ENCODE measurements at regions not wholly inside any gene's neighbourhood (a gene's known extent, or its start where the extent isn't known, plus 50 kb on each side); places are given as distances from the start of the nearest gene placed in this dataset.
"Not testable (repeated sequence)": the region's sequence is repeated elsewhere in the genome, so short reads cannot be mapped to it uniquely, and the experiment has no call there.

DNA sequence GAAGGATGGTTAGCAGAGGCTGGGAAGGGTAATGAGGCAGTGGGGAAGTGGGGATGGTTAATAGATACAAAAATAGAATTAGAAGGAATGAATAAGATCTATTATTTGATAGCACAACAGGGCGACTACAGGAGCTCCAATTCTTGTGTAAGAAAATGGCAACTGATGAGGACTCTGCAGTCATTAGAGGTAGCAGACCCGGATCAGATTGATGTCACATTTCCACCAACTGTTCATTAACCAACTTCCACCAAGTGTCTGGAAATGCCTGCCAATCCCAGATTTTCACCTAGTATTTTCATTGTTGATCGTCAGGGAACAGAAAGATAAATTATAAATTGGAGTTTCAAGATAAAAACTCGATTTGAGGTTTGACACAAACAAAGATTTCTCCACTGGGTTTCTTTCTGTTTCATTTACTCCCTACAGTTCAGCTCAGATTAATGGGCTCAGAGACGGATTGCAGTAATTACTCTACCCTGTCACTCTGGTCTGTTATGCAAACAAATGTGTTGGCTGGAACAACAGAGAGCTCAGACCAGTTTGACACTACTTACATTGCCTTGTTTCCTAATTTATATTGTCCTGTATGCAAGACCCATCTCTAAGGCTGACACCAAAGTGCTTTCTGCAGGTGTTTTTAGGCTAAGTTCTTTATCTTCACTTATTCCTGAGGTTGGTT is 909.2 kb upstream of the PRKX start:
- no peaks in the 10 kb centered on the region for H3F3A ChIP-seq (ENCODE audit: low read depth)
- H3K4me2 ChIP-seq (ENCODE audit: low read depth, low read length, poor library complexity, severe bottlenecking), result no peak overlapping the region
- H3K9ac ChIP-seq (ENCODE audit: low read depth, low read length, poor library complexity, severe bottlenecking), result no peak overlapping the region
- H3K27me3 ChIP-seq (ENCODE audit: insufficient read depth, low read length, poor library complexity, severe bottlenecking), result no peaks in the 10 kb centered on the region
- H2AFZ ChIP-seq (ENCODE audit: low read length), result no peak overlapping the region
- no peak overlapping the region for H3K4me3 ChIP-seq (ENCODE audit: low read length, poor library complexity, severe bottlenecking)
- H3K4me1 ChIP-seq (ENCODE audit: insufficient read depth, low read length, poor library complexity, severe bottlenecking), result no peaks in the 10 kb centered on the region
- TF ChIP-seq EZH2phosphoT487 (IDR thresholded peaks at IDR 0.05; ENCODE audit: borderline replicate concordance), result no peak
- TF ChIP-seq, protein P1, sequence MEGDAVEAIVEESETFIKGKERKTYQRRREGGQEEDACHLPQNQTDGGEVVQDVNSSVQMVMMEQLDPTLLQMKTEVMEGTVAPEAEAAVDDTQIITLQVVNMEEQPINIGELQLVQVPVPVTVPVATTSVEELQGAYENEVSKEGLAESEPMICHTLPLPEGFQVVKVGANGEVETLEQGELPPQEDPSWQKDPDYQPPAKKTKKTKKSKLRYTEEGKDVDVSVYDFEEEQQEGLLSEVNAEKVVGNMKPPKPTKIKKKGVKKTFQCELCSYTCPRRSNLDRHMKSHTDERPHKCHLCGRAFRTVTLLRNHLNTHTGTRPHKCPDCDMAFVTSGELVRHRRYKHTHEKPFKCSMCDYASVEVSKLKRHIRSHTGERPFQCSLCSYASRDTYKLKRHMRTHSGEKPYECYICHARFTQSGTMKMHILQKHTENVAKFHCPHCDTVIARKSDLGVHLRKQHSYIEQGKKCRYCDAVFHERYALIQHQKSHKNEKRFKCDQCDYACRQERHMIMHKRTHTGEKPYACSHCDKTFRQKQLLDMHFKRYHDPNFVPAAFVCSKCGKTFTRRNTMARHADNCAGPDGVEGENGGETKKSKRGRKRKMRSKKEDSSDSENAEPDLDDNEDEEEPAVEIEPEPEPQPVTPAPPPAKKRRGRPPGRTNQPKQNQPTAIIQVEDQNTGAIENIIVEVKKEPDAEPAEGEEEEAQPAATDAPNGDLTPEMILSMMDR (conservative IDR thresholded peaks at IDR 0.05; ENCODE audit: low read length), result no peak
- H4K20me1 ChIP-seq (ENCODE audit: insufficient read depth, low read length, poor library complexity, severe bottlenecking), result no peaks in the 10 kb centered on the region
- no peaks in the 10 kb centered on the region for H3K79me2 ChIP-seq (ENCODE audit: insufficient read depth, low read length)
- no peaks in the 10 kb centered on the region for H3K9me2 ChIP-seq (replicated peaks; ENCODE audit: low read depth, low read length)
- no peaks in the 10 kb centered on the region for H3K36me3 ChIP-seq (ENCODE audit: insufficient read depth, low read length)
- no peaks in the 10 kb centered on the region for H3K9me3 ChIP-seq (ENCODE audit: insufficient read depth, low read depth, low read length)

DNA sequence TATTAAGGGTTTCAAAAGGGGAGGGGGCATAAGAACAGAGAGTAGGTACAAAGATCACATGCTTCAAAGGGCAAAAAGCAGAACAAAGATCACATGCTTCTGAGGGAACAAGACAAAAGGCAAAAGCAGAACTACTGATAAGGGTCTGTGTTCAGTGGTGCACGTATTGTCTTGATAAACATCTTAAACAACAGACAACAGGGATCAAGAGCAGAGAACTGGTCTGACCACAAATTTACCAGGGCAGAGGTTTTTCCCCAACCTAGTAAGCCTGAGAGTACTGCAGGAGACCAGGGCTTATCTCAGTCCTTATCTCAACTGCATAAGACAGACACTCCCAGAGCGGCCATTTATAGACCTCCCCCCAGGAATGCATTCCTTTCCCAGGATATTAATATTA is 900.2 kb upstream of the PRKX start:
- not testable (repeated sequence) for H3K27me3 ChIP-seq (ENCODE audit: insufficient read depth, low read length, poor library complexity, severe bottlenecking); H3K4me2 ChIP-seq (ENCODE audit: low read depth, low read length, poor library complexity, severe bottlenecking); H3K36me3 ChIP-seq (ENCODE audit: insufficient read depth, low read length); H3F3A ChIP-seq (ENCODE audit: low read depth); H3K9me2 ChIP-seq (replicated peaks; ENCODE audit: low read depth, low read length); H3K79me2 ChIP-seq (ENCODE audit: insufficient read depth, low read length); H3K9me3 ChIP-seq (ENCODE audit: insufficient read depth, low read depth, low read length); H4K20me1 ChIP-seq (ENCODE audit: insufficient read depth, low read length, poor library complexity, severe bottlenecking); H3K4me1 ChIP-seq (ENCODE audit: insufficient read depth, low read length, poor library complexity, severe bottlenecking); H3K4me3 ChIP-seq (ENCODE audit: low read length, poor library complexity, severe bottlenecking); H3K9ac ChIP-seq (ENCODE audit: low read depth, low read length, poor library complexity, severe bottlenecking); H2AFZ ChIP-seq (ENCODE audit: low read length)

DNA sequence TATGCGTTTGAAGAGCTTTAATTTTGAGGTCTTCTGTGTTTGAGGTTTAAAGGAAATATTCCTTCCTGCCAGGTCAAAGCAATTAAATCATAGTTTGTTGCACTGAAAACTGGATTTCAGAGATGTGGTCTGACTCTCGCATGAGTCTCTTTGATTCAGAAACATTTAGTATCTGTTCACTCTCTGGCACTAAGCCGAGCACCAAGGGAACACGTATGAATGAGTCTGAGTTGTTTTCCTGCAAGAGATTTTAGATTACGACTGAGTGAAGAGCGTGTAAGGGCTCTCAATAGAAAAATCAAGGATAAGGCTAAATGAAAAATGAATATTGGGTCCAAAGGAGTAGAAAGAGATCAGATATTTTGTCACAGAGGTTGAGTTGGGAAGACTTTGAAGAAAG is 875.4 kb upstream of the PRKX start:
- no peaks in the 10 kb centered on the region for H3K79me2 ChIP-seq (ENCODE audit: insufficient read depth, low read length)
- H3K4me2 ChIP-seq (ENCODE audit: low read depth, low read length, poor library complexity, severe bottlenecking), result no peak overlapping the region
- H3K9me3 ChIP-seq (ENCODE audit: insufficient read depth, low read depth, low read length), result no peaks in the 10 kb centered on the region
- H3K27me3 ChIP-seq (ENCODE audit: insufficient read depth, low read length, poor library complexity, severe bottlenecking), result no peaks in the 10 kb centered on the region
- H3K4me1 ChIP-seq (ENCODE audit: insufficient read depth, low read length, poor library complexity, severe bottlenecking), result no peaks in the 10 kb centered on the region
- no peaks in the 10 kb centered on the region for H3K9me2 ChIP-seq (replicated peaks; ENCODE audit: low read depth, low read length)
- no peak overlapping the region for H3K4me3 ChIP-seq (ENCODE audit: low read length, poor library complexity, severe bottlenecking)
- no peak overlapping the region for H2AFZ ChIP-seq (ENCODE audit: low read length)
- H3K9ac ChIP-seq (ENCODE audit: low read depth, low read length, poor library complexity, severe bottlenecking), result no peak overlapping the region
- no peaks in the 10 kb centered on the region for H3F3A ChIP-seq (ENCODE audit: low read depth)
- H3K36me3 ChIP-seq (ENCODE audit: insufficient read depth, low read length), result no peaks in the 10 kb centered on the region
- TF ChIP-seq, protein P1 (conservative IDR thresholded peaks at IDR 0.05; ENCODE audit: low read length), result no peak
- TF ChIP-seq EZH2phosphoT487 (IDR thresholded peaks at IDR 0.05; ENCODE audit: borderline replicate concordance), result no peak
- H4K20me1 ChIP-seq (ENCODE audit: insufficient read depth, low read length, poor library complexity, severe bottlenecking), result no peaks in the 10 kb centered on the region

DNA sequence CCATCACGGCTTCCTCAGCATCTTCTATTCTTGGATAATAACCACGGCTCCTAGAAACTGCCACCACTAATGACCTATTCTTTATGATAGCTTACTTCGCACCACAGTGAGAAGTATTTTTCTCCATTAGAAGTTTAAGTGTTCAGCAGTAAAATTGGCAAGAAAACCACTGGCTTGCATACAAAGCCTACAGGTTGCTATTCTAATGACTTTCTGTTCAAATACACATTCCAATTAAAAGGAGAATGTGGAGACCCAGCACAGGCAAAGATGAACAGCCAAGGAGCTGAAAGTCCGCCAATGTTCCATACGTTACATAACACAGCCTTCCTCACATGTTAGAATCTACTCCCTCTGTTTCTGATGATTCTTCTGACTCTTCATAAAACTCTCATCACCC is 875.0 kb upstream of the PRKX start:
- H3F3A ChIP-seq (ENCODE audit: low read depth), result no peaks in the 10 kb centered on the region
- no peaks in the 10 kb centered on the region for H4K20me1 ChIP-seq (ENCODE audit: insufficient read depth, low read length, poor library complexity, severe bottlenecking)
- H3K9ac ChIP-seq (ENCODE audit: low read depth, low read length, poor library complexity, severe bottlenecking), result no peak overlapping the region
- no peaks in the 10 kb centered on the region for H3K4me1 ChIP-seq (ENCODE audit: insufficient read depth, low read length, poor library complexity, severe bottlenecking)
- H3K4me2 ChIP-seq (ENCODE audit: low read depth, low read length, poor library complexity, severe bottlenecking), result no peak overlapping the region
- no peaks in the 10 kb centered on the region for H3K9me3 ChIP-seq (ENCODE audit: insufficient read depth, low read depth, low read length)
- no peaks in the 10 kb centered on the region for H3K79me2 ChIP-seq (ENCODE audit: insufficient read depth, low read length)
- TF ChIP-seq EZH2phosphoT487 (IDR thresholded peaks at IDR 0.05; ENCODE audit: borderline replicate concordance), result no peak
- TF ChIP-seq, protein P1 (conservative IDR thresholded peaks at IDR 0.05; ENCODE audit: low read length), result no peak
- H3K36me3 ChIP-seq (ENCODE audit: insufficient read depth, low read length), result no peaks in the 10 kb centered on the region
- H3K27me3 ChIP-seq (ENCODE audit: insufficient read depth, low read length, poor library complexity, severe bottlenecking), result no peaks in the 10 kb centered on the region
- H3K4me3 ChIP-seq (ENCODE audit: low read length, poor library complexity, severe bottlenecking), result no peak overlapping the region
- no peak overlapping the region for H2AFZ ChIP-seq (ENCODE audit: low read length)
- no peaks in the 10 kb centered on the region for H3K9me2 ChIP-seq (replicated peaks; ENCODE audit: low read depth, low read length)

Data from Loucy (cell line).